Natural killer cell (primary cell): ENCODE measurements at regions not wholly inside any gene's neighbourhood (a gene's known extent, or its start where the extent isn't known, plus 50 kb on each side); places are given as distances from the start of the nearest gene placed in this dataset.
A peak's percentile ranks its signal among the peaks of the same experiment; 100 is the strongest.

Experiments
- ATAC-seq, 3 donors: fragments of 150-1000 bp in 2 of 3; fragments of 200-7000 bp in 1 of 3; cut with Tn5 transposase; 1 replicate in 1 of 3; 2 replicates in 2 of 3; pipeline ENCODE4 v1.10.0; 2021; ENCODE audit warnings: mild to moderate bottlenecking in 2 of 3, moderate library complexity in 2 of 3
- DNase-seq, 2 donors: peaks; one replicate each; pipeline versions ENCODE4 v3.0.0 to v3.0.0-alpha.2; 2013 to 2021; ENCODE audit warnings: mixed read lengths in 1 of 2
- H3K27ac ChIP-seq: one replicate; pipeline ENCODE4 v1.5.1; 2013; ENCODE audit warnings: mild to moderate bottlenecking, low read length
- H3K27me3 ChIP-seq: one replicate; pipeline ENCODE4 v1.6.1; 2013; ENCODE audit warnings: low read length; ENCODE audit not compliant: control insufficient read depth, insufficient read depth
- H3K36me3 ChIP-seq: one replicate; pipeline ENCODE4 v1.6.1; 2013; ENCODE audit warnings: low read length; ENCODE audit not compliant: control insufficient read depth, insufficient read depth
- H3K4me1 ChIP-seq: one replicate; pipeline ENCODE4 v1.6.1; 2013; ENCODE audit warnings: low read length; ENCODE audit not compliant: control insufficient read depth, insufficient read depth
- H3K4me3 ChIP-seq: one replicate; pipeline ENCODE4 v1.5.1; 2013; ENCODE audit warnings: low read length
- H3K9me3 ChIP-seq: one replicate; pipeline ENCODE4 v1.6.1; 2013; ENCODE audit warnings: low read length; ENCODE audit not compliant: control insufficient read depth, insufficient read depth
- H3K27ac Mint-ChIP-seq, 2 donors: one replicate each; pipeline ENCODE4 v1.8.0; 2022; ENCODE audit warnings: mild to moderate bottlenecking in 2 of 2, mixed read lengths in 2 of 2, moderate library complexity in 1 of 2
- H3K27me3 Mint-ChIP-seq, 2 donors: one replicate each; pipeline ENCODE4 v1.8.0; 2022; ENCODE audit warnings: low read depth in 2 of 2, mixed read lengths in 2 of 2
- H3K36me3 Mint-ChIP-seq: one replicate; pipeline ENCODE4 v1.8.0; 2022; ENCODE audit warnings: mixed read lengths
- H3K4me1 Mint-ChIP-seq, 2 donors: one replicate each; pipeline ENCODE4 v1.8.0; 2022; ENCODE audit warnings: mixed read lengths in 2 of 2
- H3K4me3 Mint-ChIP-seq: one replicate; pipeline ENCODE4 v1.8.0; 2022; ENCODE audit warnings: mild to moderate bottlenecking, moderate library complexity, mixed read lengths
- H3K9me3 Mint-ChIP-seq, 2 donors: one replicate each; pipeline ENCODE4 v1.8.0; 2022; ENCODE audit warnings: mixed read lengths in 2 of 2
- WGBS: methylation state at CpG from one replicate; pipeline ENCODE4 v1.1.7; 2013; ENCODE audit warnings: missing lambda C conversion rate; ENCODE audit not compliant: insufficient coverage; 5-methylcytosine and 5-hydroxymethylcytosine counted together
- intact Hi-C: fragments of 100-400 bp; cut with micrococcal nuclease; formaldehyde crosslinking; loops from one replicate; pipeline ENCODE4 v1.14.2; 2022
- TF ChIP-seq, protein P1 (sequence below): fragments of 200-600 bp; IDR thresholded peaks from one replicate; pipeline ENCODE4 v1.8.0; 2022; ENCODE audit warnings: antibody characterized with exemption

DNA sequence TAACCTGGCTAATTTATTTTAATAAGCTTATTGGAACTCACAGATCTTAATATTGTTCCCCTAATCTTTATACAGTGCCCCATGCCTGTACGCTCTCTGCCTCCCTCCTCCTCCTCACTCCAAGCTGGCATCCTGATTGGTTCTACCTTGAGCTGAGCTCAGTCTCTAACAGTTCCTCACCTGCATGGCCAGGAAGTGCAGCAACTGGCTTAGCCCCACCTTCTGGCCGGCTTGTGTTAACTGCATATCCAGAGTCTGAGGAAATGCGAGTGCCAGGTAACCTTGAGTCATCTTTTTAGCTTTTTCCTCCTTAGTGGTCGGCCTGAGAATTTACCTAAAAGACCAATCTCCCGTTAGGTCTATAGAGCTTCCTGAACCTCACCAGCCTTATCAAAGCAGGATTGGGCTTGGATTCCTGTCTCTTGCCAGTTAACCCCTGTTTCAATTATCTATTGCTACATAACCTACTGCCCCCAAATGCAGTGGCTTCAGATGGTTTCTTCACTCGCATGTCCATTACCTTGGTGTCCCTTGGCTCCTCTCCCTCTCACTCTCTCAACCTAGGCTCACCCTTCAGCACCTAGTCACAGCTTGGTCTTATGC lies 89.5 kb upstream of the STK39 start:
- Mint-ChIP-seq H3K36me3 (no peaks in the 10 kb centered on the region), H3K27ac (no peak overlapping the region), H3K4me1 (no peaks in the 10 kb centered on the region), H3K4me3 (no peak overlapping the region), H3K9me3 (no peaks in the 10 kb centered on the region), H3K27me3 (peaks cover 0 to 7% of the 10 kb centered on the region in 2 donors)
- Histone ChIP-seq H3K4me1 (no peaks in the 10 kb centered on the region), H3K36me3 (no peaks in the 10 kb centered on the region), H3K27ac (no peak overlapping the region), H3K9me3 (no peaks in the 10 kb centered on the region), H3K27me3 (no peaks in the 10 kb centered on the region), H3K4me3 (no peak overlapping the region)
- intact Hi-C loops: no loop called here
- TF ChIP-seq, protein P1, sequence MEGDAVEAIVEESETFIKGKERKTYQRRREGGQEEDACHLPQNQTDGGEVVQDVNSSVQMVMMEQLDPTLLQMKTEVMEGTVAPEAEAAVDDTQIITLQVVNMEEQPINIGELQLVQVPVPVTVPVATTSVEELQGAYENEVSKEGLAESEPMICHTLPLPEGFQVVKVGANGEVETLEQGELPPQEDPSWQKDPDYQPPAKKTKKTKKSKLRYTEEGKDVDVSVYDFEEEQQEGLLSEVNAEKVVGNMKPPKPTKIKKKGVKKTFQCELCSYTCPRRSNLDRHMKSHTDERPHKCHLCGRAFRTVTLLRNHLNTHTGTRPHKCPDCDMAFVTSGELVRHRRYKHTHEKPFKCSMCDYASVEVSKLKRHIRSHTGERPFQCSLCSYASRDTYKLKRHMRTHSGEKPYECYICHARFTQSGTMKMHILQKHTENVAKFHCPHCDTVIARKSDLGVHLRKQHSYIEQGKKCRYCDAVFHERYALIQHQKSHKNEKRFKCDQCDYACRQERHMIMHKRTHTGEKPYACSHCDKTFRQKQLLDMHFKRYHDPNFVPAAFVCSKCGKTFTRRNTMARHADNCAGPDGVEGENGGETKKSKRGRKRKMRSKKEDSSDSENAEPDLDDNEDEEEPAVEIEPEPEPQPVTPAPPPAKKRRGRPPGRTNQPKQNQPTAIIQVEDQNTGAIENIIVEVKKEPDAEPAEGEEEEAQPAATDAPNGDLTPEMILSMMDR: no peak
- 64% methylated on average over 6 of the region's 6 CpGs for WGBS
- ATAC-seq (peak in 2 of 3 donors; percentile 40 to 45), DNase-seq (peak in 1 of 2 donors; percentile 75)

DNA sequence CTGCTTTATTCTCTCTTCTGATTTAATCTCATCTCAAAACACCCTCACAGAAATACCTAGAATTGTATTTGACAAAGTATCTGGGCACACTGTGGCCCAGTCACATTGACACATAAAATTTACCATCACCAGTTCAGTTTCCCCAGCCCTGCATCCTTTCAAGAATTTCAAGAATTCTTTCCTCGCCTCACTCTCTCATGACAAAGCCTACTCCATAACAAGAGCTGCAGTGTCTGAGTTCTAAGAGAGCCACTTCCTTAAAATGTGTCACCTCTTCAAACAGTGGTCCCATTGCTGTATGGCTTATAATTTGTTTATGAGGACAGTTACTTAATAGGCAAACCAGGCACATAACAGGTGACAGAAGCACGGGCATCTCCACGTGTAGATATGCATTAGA lies 90.9 kb upstream of the STK39 start:
- no peak for DNase-seq
- Mint-ChIP-seq H3K36me3 (no peaks in the 10 kb centered on the region), H3K4me1 (no peaks in the 10 kb centered on the region), H3K27me3 (peaks cover 0 to 7% of the 10 kb centered on the region in 2 donors), H3K27ac (no peak overlapping the region), H3K9me3 (no peaks in the 10 kb centered on the region), H3K4me3 (no peak overlapping the region)
- intact Hi-C loops: no loop called here
- H3K9me3 ChIP-seq: no peaks in the 10 kb centered on the region
- no peak overlapping the region for H3K27ac ChIP-seq
- TF ChIP-seq, protein P1: no peak
- H3K4me3 ChIP-seq: no peak overlapping the region
- ATAC-seq: no peak
- H3K4me1 ChIP-seq: no peaks in the 10 kb centered on the region
- no peaks in the 10 kb centered on the region for H3K36me3 ChIP-seq
- 72% methylated on average over 3 of the region's 3 CpGs for WGBS
- no peaks in the 10 kb centered on the region for H3K27me3 ChIP-seq

DNA sequence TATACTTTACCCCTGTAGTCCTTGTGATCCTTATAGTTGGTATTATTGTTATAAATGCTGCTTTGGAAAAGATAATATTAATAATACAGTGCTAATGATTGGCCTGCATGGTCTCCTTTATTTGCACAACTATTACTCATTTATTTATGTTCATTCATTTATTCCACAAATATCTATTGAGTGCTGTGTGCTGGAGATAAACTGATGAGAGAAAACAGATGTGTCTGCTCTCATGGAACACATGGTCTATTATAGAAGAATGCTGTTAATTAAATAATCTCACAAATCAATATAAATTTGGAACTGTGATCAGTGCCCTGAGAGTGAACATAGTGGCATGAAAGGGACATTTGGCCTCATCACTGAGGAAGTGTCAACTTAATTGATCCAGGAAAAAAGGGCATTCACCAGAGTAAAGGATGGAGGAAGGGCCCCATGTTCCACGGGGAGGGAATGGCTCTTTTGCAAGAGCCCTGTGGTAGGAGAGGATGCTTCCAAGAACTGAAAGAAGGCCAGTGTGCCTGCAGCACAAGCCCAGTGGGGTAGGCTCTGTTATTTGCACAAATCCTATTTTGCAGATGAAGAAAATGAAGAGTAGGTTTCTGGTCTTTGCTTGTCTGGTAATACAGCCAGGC lies 91.5 kb upstream of the STK39 start:
- Mint-ChIP-seq H3K27ac (no peak overlapping the region), H3K36me3 (no peaks in the 10 kb centered on the region), H3K4me3 (no peak overlapping the region), H3K4me1 (no peaks in the 10 kb centered on the region), H3K27me3 (peaks cover 0 to 7% of the 10 kb centered on the region in 2 donors), H3K9me3 (no peaks in the 10 kb centered on the region)
- DNase-seq (no peak), ATAC-seq (no peak)
- Histone ChIP-seq H3K4me3 (no peak overlapping the region), H3K27ac (no peak overlapping the region), H3K9me3 (no peaks in the 10 kb centered on the region), H3K27me3 (no peaks in the 10 kb centered on the region), H3K4me1 (no peaks in the 10 kb centered on the region), H3K36me3 (no peaks in the 10 kb centered on the region)
- 91% methylated on average over 1 of the region's 1 CpG for WGBS
- TF ChIP-seq, protein P1: no peak
- intact Hi-C loops: no loop called here

DNA sequence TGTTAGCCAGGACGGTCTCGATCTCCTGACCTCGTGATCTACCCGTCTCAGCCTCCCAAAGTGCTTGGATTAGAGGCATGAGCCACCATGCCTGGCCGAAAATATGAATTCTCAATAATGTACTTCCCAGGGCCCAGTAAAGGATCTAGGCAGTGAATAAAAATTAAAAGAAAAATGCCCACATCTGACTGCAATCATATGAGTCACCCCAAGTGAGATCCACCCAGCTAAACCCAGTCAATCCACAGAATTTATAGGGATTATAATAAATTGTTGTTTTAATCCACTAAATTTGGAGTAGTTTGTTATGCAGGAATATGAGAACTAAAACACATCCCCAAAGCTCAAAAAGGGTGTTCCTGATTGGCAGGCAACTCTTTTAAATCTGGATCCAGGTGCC lies 93.5 kb upstream of the STK39 start:
- H3K4me1 Mint-ChIP-seq: no peaks in the 10 kb centered on the region
- no peaks in the 10 kb centered on the region for H3K36me3 Mint-ChIP-seq
- Histone ChIP-seq H3K4me1 (no peaks in the 10 kb centered on the region), H3K9me3 (no peaks in the 10 kb centered on the region), H3K36me3 (no peaks in the 10 kb centered on the region), H3K27ac (no peak overlapping the region), H3K4me3 (no peak overlapping the region), H3K27me3 (no peaks in the 10 kb centered on the region)
- TF ChIP-seq, protein P1: no peak
- H3K9me3 Mint-ChIP-seq: no peaks in the 10 kb centered on the region
- ATAC-seq (no peak), DNase-seq (no peak)
- no peak overlapping the region for H3K27ac Mint-ChIP-seq
- intact Hi-C loops: no loop called here
- peaks cover 4 to 7% of the 10 kb centered on the region in 2 donors for H3K27me3 Mint-ChIP-seq
- no peak overlapping the region for H3K4me3 Mint-ChIP-seq
- WGBS: 91% methylated on average over 5 of the region's 5 CpGs
